ENCODE measurements at regions not wholly inside any gene's neighbourhood (a gene's known extent, or its start where the extent isn't known, plus 50 kb on each side); places are given as distances from the start of the nearest gene placed in this dataset.

GRCh38 chr5:36359267-36359666 is 57.6 kb upstream of the RANBP3L start:
- TF ChIP-seq CTCF (IDR thresholded peaks at IDR 0.05; ENCODE audit: borderline replicate concordance, extremely low read depth, low read length, poor library complexity, severe bottlenecking) (no peak), EZH2 (IDR thresholded peaks at IDR 0.05; ENCODE audit: borderline replicate concordance, low read depth, low read length, severe bottlenecking) (no peak)
